ENCODE measurements at regions not wholly inside any gene's neighbourhood (a gene's known extent, or its start where the extent isn't known, plus 50 kb on each side); places are given as distances from the start of the nearest gene placed in this dataset.

GRCh38 chr10:57225920-57226319, 864.9 kb upstream of the ZWINT start:
- Histone ChIP-seq H3K27me3 (ENCODE audit: insufficient read depth) (no peaks in the 10 kb centered on the region), H3K27ac (ENCODE audit: low read depth in 2 of 2, low read length in 1 of 2) (no peak overlapping the region), H3K4me1 (ENCODE audit: control insufficient read depth in 1 of 2, insufficient read depth in 2 of 2, low read depth in 1 of 2, low read length in 1 of 2) (no peaks in the 10 kb centered on the region), H3F3A (replicated peaks; ENCODE audit: insufficient read depth) (no peaks in the 10 kb centered on the region), H3K9me2 (no peaks in the 10 kb centered on the region), H3K9ac (no peak overlapping the region), H3K4me2 (no peak overlapping the region), H2AFZ (ENCODE audit: low read depth) (no peak overlapping the region), H3K36me3 (replicated peaks in 1 of 2; ENCODE audit: control insufficient read depth in 1 of 2, insufficient read depth in 2 of 2, low read length in 1 of 2) (no peaks in the 10 kb centered on the region), H3K79me2 (ENCODE audit: insufficient read depth) (no peaks in the 10 kb centered on the region), H3K4me3 (ENCODE audit: low read depth in 2 of 2, low read length in 1 of 2) (no peak overlapping the region), H4K20me1 (ENCODE audit: insufficient read depth) (no peaks in the 10 kb centered on the region), H3K9me3 (no peaks in the 10 kb centered on the region)
- CTCF ChIA-PET = interaction anchor here (1.5 kb wide), 1 partner anchor 431 kb away, joined by 3 read pairs; no protein-coding TSS in a partner anchor
- 32% methylated on average over 3 of the region's 3 CpGs for WGBS (ENCODE audit: low lambda C conversion rate)
- TF ChIP-seq REST (IDR thresholded peaks at IDR 0.05; ENCODE audit: low read depth, low read length) = no peak
- TF ChIP-seq POLR2AphosphoS5 (IDR thresholded peaks at IDR 0.05; ENCODE audit: low read depth, low read length) = no peak
- no peak for TF ChIP-seq CTCF (IDR thresholded peaks at IDR 0.05)
- no peak for TF ChIP-seq GABPA (IDR thresholded peaks at IDR 0.05; ENCODE audit: low read depth)
- no peak for TF ChIP-seq FOSL2 (IDR thresholded peaks at IDR 0.05; ENCODE audit: borderline replicate concordance, low read depth)
- TF ChIP-seq RAD21 (IDR thresholded peaks at IDR 0.05; ENCODE audit: low read length) = no peak
- TF ChIP-seq YY1 (IDR thresholded peaks at IDR 0.05; ENCODE audit: low read depth) = no peak
- no peak for TF ChIP-seq TAF1 (IDR thresholded peaks at IDR 0.05; ENCODE audit: borderline replicate concordance, low read depth, low read length)
- TF ChIP-seq CHD2 (IDR thresholded peaks at IDR 0.05; ENCODE audit: low read length, partially characterized antibody) = no peak
- TF ChIP-seq ZBTB33 (IDR thresholded peaks at IDR 0.05; ENCODE audit: borderline replicate concordance, low read depth) = no peak
- no peak for TF ChIP-seq EP300 (IDR thresholded peaks at IDR 0.05; ENCODE audit: borderline replicate concordance in 1 of 2, low read depth in 1 of 2, low read length in 1 of 2)
- TF ChIP-seq USF1 (IDR thresholded peaks at IDR 0.05; ENCODE audit: borderline replicate concordance, low read depth) = no peak
- TF ChIP-seq SIN3A (IDR thresholded peaks at IDR 0.05; ENCODE audit: borderline replicate concordance, low read depth, low read length) = no peak
- no peak for TF ChIP-seq NFIC (IDR thresholded peaks at IDR 0.05; ENCODE audit: borderline replicate concordance)
- TF ChIP-seq EZH2phosphoT487 (IDR thresholded peaks at IDR 0.05; ENCODE audit: borderline replicate concordance, low read depth) = no peak
- TF ChIP-seq GATA2 (CRISPR knock-in tag; IDR thresholded peaks at IDR 0.05) = no peak
- TF ChIP-seq RFX5 (IDR thresholded peaks at IDR 0.05; ENCODE audit: low read length) = no peak
- no peak for DNase-seq
- POLR2A ChIA-PET = no interaction called here
